ENCODE measurements at regions not wholly inside any gene's neighbourhood (a gene's known extent, or its start where the extent isn't known, plus 50 kb on each side); places are given as distances from the start of the nearest gene placed in this dataset.

- no peak for DNase-seq
Measured at GRCh38 chr19:30762651-30763050, 390.5 kb downstream of the ZNF536 start.

GRCh38 chr19:30760014-30760413 is 387.8 kb downstream of the ZNF536 start:
- no peak for DNase-seq

- DNase-seq: no peak
Measured at GRCh38 chr19:30757837-30758617, 385.8 kb downstream of the ZNF536 start.

DNA sequence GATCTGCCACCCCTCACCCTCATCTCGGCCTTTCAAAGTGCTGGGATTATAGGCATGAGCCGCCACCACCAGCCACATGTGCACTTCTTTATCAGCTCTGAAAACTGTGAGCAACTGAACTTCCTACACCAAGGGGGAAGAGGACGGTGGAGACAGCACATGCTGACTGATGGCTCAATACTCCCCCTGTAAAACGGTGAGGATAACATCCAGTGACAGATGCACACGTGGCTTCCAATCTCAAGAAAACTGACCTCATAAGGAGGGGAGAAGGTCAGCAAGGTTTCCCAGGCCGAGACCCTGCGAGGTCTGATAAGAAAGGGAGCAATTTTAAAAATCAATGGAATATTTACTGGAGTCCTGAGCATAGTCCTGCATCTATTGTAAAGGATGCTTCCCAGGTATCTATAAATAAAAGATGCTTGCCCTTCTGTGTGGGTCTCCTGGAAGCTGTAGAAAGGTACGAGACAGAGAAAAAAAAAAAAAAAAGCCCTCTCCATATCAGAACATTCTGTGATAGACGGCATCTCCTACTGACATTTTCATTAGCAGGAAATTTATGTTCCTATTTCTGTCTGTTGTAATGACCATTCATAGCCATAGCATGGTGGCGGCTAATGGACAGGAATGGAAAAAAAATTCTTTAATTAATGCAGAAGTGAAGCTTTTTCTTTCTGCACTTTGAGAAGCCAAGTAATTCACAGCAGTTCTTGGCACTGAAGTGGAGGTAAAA is 385.1 kb downstream of the ZNF536 start:
- no peak for DNase-seq

- DNase-seq: no peak
Measured at GRCh38 chr19:30755581-30755980, 383.4 kb downstream of the ZNF536 start.

GRCh38 chr19:30754162-30754561 is 382.0 kb downstream of the ZNF536 start:
- no peak for DNase-seq

GRCh38 chr19:30752876-30753275 is 380.7 kb downstream of the ZNF536 start:
- DNase-seq: no peak

DNA sequence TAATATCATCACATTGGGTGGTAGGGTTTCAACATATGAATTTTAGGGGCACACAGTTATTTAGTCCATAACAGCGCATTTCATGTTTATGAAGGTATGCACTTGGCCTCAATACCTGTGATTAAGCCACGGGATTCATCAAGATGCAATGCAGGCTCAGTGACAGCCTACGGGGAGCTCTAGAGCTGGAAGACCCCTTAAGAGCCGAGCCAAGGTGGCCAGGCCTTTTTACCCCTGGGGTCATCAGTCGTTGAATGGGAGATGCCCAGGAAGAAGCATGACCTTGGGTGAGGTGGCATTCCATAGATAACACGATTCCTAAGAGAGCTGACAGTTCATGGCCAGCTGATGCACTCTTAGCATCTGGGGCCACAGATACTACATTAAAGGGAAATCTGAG is 380.0 kb downstream of the ZNF536 start:
- DNase-seq: no peak

- DNase-seq: no peak
Measured at GRCh38 chr19:30745476-30745985, 373.3 kb downstream of the ZNF536 start.

GRCh38 chr19:30744741-30745475 is 372.7 kb downstream of the ZNF536 start:
- DNase-seq: no peak

GRCh38 chr19:30743702-30744101 is 371.5 kb downstream of the ZNF536 start:
- no peak for DNase-seq

DNA sequence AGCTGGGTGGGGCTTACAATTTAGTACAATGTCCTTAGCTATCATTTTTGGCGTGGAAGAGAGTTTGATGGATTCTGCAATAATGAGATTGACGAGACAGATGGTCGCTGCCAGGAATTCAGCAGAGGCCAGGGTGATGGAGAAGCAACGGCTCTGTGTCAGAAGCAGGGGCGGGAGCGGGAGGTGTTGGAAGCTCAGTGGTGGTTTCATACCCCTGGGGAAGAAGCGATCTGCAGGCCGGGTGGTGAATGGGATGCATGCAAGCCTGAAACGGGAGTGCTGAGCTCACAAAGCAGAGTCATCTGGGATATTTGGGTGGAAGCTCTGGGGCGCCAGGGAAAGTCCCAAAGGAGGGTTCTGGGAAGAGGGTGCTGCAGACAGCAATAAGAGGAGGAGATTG is 370.8 kb downstream of the ZNF536 start:
- no peak for DNase-seq

DNA sequence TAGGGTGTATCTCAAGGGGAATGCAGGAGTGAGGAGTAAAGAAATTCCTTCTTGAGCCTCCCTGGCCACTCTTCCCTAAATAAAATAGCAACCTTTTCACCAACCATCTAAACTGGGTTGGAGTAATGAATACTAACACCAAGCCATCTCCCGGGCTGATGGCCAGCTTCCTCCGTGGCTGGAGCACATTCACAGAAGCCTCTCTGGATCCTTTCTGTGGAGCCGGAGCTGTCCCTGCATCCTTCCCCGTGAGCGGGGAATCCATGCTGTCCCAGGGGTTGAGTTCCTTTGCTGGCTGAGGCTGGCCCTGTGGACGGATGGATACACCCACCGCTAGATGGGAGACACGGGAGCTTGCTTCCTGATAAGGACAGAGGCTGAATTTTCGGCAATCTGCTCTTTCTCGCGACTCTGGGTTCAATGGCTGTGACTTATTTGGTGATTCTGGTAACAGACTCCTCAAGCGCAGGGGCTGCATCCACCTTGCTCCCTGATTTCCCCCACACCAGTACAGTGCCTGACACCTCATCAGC is 370.3 kb downstream of the ZNF536 start:
- DNase-seq: no peak

GRCh38 chr19:30741566-30741965 is 369.4 kb downstream of the ZNF536 start:
- DNase-seq: no peak

GRCh38 chr19:30739394-30739793 is 367.2 kb downstream of the ZNF536 start:
- no peak for DNase-seq

DNA sequence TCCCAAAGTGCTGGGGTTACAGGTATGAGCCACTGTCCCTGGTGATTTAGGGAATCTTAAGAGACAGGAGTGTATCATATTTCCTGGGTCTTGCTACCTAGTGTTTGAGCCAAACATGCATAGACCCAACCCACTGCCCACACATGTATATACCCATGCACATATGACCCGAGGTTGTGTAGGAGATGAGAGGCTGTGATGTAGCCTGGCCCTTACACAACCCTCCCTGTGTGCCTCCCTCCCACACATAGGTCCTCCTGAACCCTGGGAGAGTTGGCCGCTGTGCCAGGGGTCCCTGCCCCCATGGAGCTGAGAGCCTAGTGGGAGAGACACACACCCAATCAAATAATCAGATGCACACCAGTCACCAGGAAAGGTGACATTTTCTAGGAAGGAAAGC is 365.9 kb downstream of the ZNF536 start:
- DNase-seq: no peak

GRCh38 chr19:30734669-30735068 is 362.5 kb downstream of the ZNF536 start:
- no peak for DNase-seq

DNA sequence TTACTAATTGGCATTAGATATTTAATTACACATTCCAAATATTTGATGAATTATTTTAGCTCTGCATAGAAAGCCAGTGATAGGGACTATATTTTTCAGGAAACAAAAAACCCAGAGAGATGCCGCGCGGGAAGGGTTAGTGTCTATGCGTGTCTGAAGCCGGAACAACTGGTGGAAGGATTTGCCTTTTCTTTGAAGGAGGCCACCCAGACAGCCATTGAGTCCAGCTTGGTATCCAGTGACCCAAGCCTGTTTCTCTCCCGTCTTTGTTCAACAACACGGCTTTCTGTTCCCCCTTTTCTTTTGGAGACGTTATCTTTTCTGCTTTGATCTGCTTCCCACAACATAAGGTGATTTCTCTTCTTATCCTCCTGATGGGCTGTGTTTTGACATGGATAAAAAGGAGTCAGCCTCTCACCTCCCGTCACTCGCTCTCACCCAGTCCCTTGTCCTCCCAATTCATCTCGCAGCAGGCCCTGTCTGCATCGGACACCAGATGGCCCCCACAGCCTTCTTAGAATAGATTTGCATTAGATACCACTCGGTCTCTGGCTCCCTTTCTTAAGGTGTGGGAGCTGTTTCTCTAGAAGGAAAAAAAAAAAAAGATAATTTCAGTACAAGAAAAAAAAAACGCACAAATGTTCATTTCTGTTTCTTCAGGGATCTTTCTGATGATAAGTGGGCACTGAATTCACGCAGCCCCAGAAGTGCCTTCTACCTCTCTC is 361.8 kb downstream of the ZNF536 start:
- no peak for DNase-seq

- no peak for DNase-seq
Measured at GRCh38 chr19:30731591-30731990, 359.4 kb downstream of the ZNF536 start.

GRCh38 chr19:30729451-30729850 is 357.3 kb downstream of the ZNF536 start:
- no peak for DNase-seq

GRCh38 chr19:30722761-30723160 is 350.6 kb downstream of the ZNF536 start:
- DNase-seq: no peak

GRCh38 chr19:30722186-30722585 is 350.0 kb downstream of the ZNF536 start:
- DNase-seq: no peak

- no peak for DNase-seq
Measured at GRCh38 chr19:30719999-30720345, 347.8 kb downstream of the ZNF536 start.
